GM21528 (cell line): ENCODE measurements at regions not wholly inside any gene's neighbourhood (a gene's known extent, or its start where the extent isn't known, plus 50 kb on each side); places are given as distances from the start of the nearest gene placed in this dataset.

ENCODE experiments used
- ATAC-seq: cut with Tn5 transposase; IDR thresholded peaks from one replicate; pipeline ENCODE4 v1.9.1; 2021; ENCODE audit warnings: mild to moderate bottlenecking, moderate library complexity; ENCODE audit not compliant: unreplicated experiment, low FRiP score

- ATAC-seq: no peak
These were observed 51.9 kb upstream of the CDIN1 start for GRCh38 chr15:36527235-36528162.

DNA sequence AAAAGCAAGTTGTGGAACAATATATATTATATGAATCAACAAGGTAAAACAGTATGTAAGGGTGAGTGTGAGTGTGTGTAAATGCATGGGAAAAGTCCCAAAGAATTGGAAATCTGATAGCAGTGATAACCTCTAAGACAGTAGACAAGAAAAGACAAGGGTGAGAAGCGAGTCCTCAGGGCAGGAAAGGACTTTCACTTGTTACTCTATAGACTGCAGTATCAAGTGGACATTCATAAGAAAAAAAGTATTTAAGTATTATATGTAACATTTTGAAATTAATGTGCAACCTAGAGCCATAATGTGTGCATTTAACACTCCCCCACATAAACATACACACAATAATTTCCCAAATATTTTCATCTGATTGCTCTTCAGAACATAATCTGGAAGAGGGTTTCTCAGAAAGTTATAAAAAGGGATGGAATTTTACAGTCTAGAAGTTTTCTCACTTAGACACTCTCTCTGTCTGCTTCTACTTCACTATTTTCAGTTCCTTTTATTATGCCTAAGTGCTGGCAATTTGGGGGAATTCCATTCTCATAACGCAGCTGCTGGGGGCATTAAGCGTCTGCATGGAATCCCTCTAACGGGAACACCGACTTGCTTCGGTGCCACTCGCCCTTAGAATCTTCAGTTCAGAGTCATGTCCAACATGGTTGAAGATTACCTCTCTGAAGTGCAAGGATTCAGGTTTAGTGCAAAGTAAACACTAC is 50.0 kb upstream of the CDIN1 start:
- no peak for ATAC-seq
